Endodermal cell (in vitro differentiated cells): ENCODE measurements at regions not wholly inside any gene's neighbourhood (a gene's known extent, or its start where the extent isn't known, plus 50 kb on each side); places are given as distances from the start of the nearest gene placed in this dataset.
A peak's percentile ranks its signal among the peaks of the same experiment; 100 is the strongest.

ENCODE experiments used
- DNase-seq: peaks from one replicate; pipeline ENCODE4 v3.0.0-alpha.2; 2017
- H3K27ac ChIP-seq: 2 replicates; pipeline ENCODE4 v1.5.1; 2013; ENCODE audit warnings: mild to moderate bottlenecking, low read depth, low read length, moderate library complexity
- H3K27me3 ChIP-seq: 2 replicates; pipeline ENCODE4 v1.6.1; 2013; ENCODE audit warnings: mild to moderate bottlenecking, low read length, moderate library complexity; ENCODE audit not compliant: insufficient read depth, control insufficient read depth, poor library complexity, severe bottlenecking
- H3K36me3 ChIP-seq: 2 replicates; pipeline ENCODE4 v1.7.0; 2013; ENCODE audit warnings: mild to moderate bottlenecking, low read length, moderate library complexity; ENCODE audit not compliant: control insufficient read depth, insufficient read depth
- H3K4me1 ChIP-seq: one replicate; pipeline ENCODE4 v1.7.0; 2013; ENCODE audit warnings: low read length; ENCODE audit not compliant: control insufficient read depth, insufficient read depth
- H3K4me3 ChIP-seq: 2 replicates; pipeline ENCODE4 v1.5.1; 2013; ENCODE audit warnings: mild to moderate bottlenecking, low read length, moderate library complexity
- H3K9ac ChIP-seq: 2 replicates; pipeline ENCODE4 v1.6.1; 2013; ENCODE audit warnings: mild to moderate bottlenecking, low read length, moderate library complexity; ENCODE audit not compliant: poor library complexity, severe bottlenecking; ENCODE audit errors: extremely low read depth
- H3K9me3 ChIP-seq: 2 replicates; pipeline ENCODE4 v1.6.1; 2013; ENCODE audit warnings: mild to moderate bottlenecking, low read length, moderate library complexity; ENCODE audit not compliant: control insufficient read depth
- H3K27ac Mint-ChIP-seq: 2 replicates; pipeline ENCODE4 v1.8.0; 2020; ENCODE audit warnings: mixed read lengths
- H3K27me3 Mint-ChIP-seq: 2 replicates; pipeline ENCODE4 v1.8.0; 2021; ENCODE audit warnings: mild to moderate bottlenecking, mixed read lengths; ENCODE audit not compliant: insufficient read depth
- H3K36me3 Mint-ChIP-seq: 2 replicates; pipeline ENCODE4 v1.8.0; 2020; ENCODE audit warnings: low read depth, mixed read lengths
- H3K4me1 Mint-ChIP-seq: 2 replicates; pipeline ENCODE4 v1.8.0; 2020; ENCODE audit warnings: mixed read lengths
- H3K4me3 Mint-ChIP-seq: 2 replicates; pipeline ENCODE4 v1.8.0; 2020; ENCODE audit warnings: mild to moderate bottlenecking, moderate library complexity, mixed read lengths
- H3K9me3 Mint-ChIP-seq: 2 replicates; pipeline ENCODE4 v1.8.0; 2020; ENCODE audit warnings: mild to moderate bottlenecking, mixed read lengths
- WGBS, 2 experiments: methylation state at CpG; one replicate each; pipeline versions ENCODE4 v1.1.5 to v1.1.7; 2013; ENCODE audit warnings: missing lambda C conversion rate in 2 of 2, mixed read lengths in 1 of 2; ENCODE audit not compliant: insufficient coverage in 1 of 2, insufficient read length in 1 of 2; 5-methylcytosine and 5-hydroxymethylcytosine counted together
- TF ChIP-seq, protein P1 (sequence below): fragments of 200-600 bp; sonication (generic); conservative IDR thresholded peaks from 2 replicates; pipeline ENCODE4 v1.5.0; 2021; ENCODE audit warnings: antibody characterized with exemption, mild to moderate bottlenecking

GRCh38 chr15:70197945-70198361 is 100.2 kb upstream of the TLE3 start:
- no peaks in the 10 kb centered on the region for H3K9me3 ChIP-seq
- no peak overlapping the region for H3K4me3 ChIP-seq
- TF ChIP-seq, protein P1, sequence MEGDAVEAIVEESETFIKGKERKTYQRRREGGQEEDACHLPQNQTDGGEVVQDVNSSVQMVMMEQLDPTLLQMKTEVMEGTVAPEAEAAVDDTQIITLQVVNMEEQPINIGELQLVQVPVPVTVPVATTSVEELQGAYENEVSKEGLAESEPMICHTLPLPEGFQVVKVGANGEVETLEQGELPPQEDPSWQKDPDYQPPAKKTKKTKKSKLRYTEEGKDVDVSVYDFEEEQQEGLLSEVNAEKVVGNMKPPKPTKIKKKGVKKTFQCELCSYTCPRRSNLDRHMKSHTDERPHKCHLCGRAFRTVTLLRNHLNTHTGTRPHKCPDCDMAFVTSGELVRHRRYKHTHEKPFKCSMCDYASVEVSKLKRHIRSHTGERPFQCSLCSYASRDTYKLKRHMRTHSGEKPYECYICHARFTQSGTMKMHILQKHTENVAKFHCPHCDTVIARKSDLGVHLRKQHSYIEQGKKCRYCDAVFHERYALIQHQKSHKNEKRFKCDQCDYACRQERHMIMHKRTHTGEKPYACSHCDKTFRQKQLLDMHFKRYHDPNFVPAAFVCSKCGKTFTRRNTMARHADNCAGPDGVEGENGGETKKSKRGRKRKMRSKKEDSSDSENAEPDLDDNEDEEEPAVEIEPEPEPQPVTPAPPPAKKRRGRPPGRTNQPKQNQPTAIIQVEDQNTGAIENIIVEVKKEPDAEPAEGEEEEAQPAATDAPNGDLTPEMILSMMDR, result no peak
- Mint-ChIP-seq H3K4me3 (no peak overlapping the region), H3K27ac (no peak overlapping the region), H3K4me1 (peaks cover 22% of the 10 kb centered on the region), H3K36me3 (no peaks in the 10 kb centered on the region), H3K27me3 (peaks cover 55% of the 10 kb centered on the region), H3K9me3 (no peaks in the 10 kb centered on the region)
- no peak overlapping the region for H3K9ac ChIP-seq
- H3K27ac ChIP-seq, result no peak overlapping the region
- H3K27me3 ChIP-seq, result peaks cover 52% of the 10 kb centered on the region
- peak; percentile 45 for DNase-seq
- H3K4me1 ChIP-seq, result peaks cover 11% of the 10 kb centered on the region
- 90 to 93% methylated on average over 3 to 9 of the region's 9 CpGs for WGBS, 2 experiments
- no peaks in the 10 kb centered on the region for H3K36me3 ChIP-seq

GRCh38 chr15:70197318-70197944 is 99.7 kb upstream of the TLE3 start:
- Mint-ChIP-seq H3K27ac (peak overlapping the region; percentile 61), H3K36me3 (no peaks in the 10 kb centered on the region), H3K27me3 (peaks cover 53% of the 10 kb centered on the region), H3K4me1 (peaks cover 22% of the 10 kb centered on the region), H3K4me3 (no peak overlapping the region), H3K9me3 (no peaks in the 10 kb centered on the region)
- TF ChIP-seq, protein P1, result no peak
- peak; percentile 45 for DNase-seq
- WGBS, 2 experiments, result 91 to 96% methylated on average over 3 to 10 of the region's 10 CpGs
- no peak overlapping the region for H3K9ac ChIP-seq
- H3K4me3 ChIP-seq, result no peak overlapping the region
- H3K27ac ChIP-seq, result no peak overlapping the region
- H3K27me3 ChIP-seq, result peaks cover 54% of the 10 kb centered on the region
- no peaks in the 10 kb centered on the region for H3K9me3 ChIP-seq
- H3K36me3 ChIP-seq, result no peaks in the 10 kb centered on the region
- peaks cover 11% of the 10 kb centered on the region for H3K4me1 ChIP-seq

GRCh38 chr15:70196372-70197316 is 98.9 kb upstream of the TLE3 start:
- Mint-ChIP-seq H3K9me3 (peaks cover 6% of the 10 kb centered on the region), H3K4me3 (peak overlapping the region; percentile 10), H3K36me3 (peaks cover 3% of the 10 kb centered on the region), H3K27ac (peak overlapping the region; percentile 61), H3K4me1 (peaks cover 22% of the 10 kb centered on the region), H3K27me3 (peaks cover 53% of the 10 kb centered on the region)
- Histone ChIP-seq H3K4me3 (no peak overlapping the region), H3K27ac (no peak overlapping the region), H3K9ac (no peak overlapping the region), H3K27me3 (peaks cover 50% of the 10 kb centered on the region), H3K36me3 (no peaks in the 10 kb centered on the region), H3K9me3 (peaks cover 5% of the 10 kb centered on the region), H3K4me1 (peaks cover 11% of the 10 kb centered on the region)
- TF ChIP-seq, protein P1, result no peak
- DNase-seq, result peak; percentile 95
- WGBS, 2 experiments, result 37 to 42% methylated on average over 16 to 21 of the region's 21 CpGs
